ENCODE measurements at regions not wholly inside any gene's neighbourhood (a gene's known extent, or its start where the extent isn't known, plus 50 kb on each side); places are given as distances from the start of the nearest gene placed in this dataset.
"Not testable (repeated sequence)": the region's sequence is repeated elsewhere in the genome, so short reads cannot be mapped to it uniquely, and the experiment has no call there.

DNA sequence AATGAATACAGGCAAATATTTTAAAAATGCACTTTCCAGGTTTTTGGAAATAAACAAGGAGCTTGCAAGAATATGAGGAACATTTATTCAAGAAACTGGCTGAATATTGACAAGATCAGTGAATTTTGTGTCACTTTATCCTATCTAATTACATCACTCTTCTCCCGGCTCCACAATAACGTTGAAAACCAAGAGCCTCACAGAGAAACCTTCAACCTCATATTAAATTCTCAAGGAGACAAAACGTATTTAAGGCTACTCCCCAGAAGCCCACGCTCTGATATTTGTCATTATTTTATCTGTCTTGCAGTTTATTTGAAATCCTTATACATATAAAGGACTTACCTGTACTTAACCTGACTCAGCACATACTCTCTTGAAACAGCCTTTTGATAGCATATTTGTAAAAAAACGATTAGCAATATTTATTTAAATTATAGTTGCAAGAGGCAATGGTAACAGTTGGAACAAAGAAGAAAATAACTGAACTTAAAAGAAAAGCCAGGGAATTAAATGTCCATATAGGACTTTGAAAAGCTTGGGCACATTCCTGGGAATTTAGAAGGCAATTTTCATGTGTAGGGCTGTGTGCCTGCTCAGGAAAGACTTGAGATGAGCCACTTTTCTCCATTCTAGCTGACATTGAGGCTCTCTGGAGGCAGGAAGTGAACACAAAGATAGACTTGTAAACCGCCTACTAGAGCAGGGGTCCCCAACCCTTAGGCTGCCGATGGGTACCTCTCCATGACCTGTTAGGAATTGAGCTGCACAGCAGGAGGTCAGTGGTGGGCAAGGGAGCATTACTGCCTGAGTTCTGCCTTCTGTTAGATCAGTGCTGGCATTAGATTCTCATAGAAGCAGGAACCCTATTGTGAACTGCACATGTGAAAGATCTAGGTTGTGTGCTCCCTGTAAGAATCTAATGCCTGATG lies 636.4 kb downstream of the SLC16A7 start:
- DNase-seq = no peak
- Mint-ChIP-seq H3K27me3 (ENCODE audit: low read depth in 3 of 3) (no peaks in the 10 kb centered on the region), H3K27ac (no peak overlapping the region), H3K9me3 (peaks cover 6 to 24% (median 14%) of the 10 kb centered on the region in 7 donors), H3K4me3 (no peak overlapping the region), H3K4me1 (no peaks in the 10 kb centered on the region), H3K36me3 (no peaks in the 10 kb centered on the region)
- Histone ChIP-seq H3K9ac (ENCODE audit: insufficient read depth, low read length, poor library complexity, severe bottlenecking) (no peak overlapping the region), H3K27me3 (ENCODE audit: control insufficient read depth in 2 of 2, insufficient read depth in 2 of 2, low read length in 2 of 2) (no peaks in the 10 kb centered on the region), H3K4me3 (replicated peaks in 1 of 3; ENCODE audit: low read depth in 2 of 3, low read length in 3 of 3) (no peak overlapping the region), H3K9me3 (replicated peaks in 1 of 2; ENCODE audit: control insufficient read depth in 1 of 2, insufficient read depth in 1 of 2, low read length in 2 of 2) (peaks cover 17 to 18% of the 10 kb centered on the region in 2 donors), H3K27ac (ENCODE audit: low read depth in 1 of 2, low read length in 2 of 2) (no peak overlapping the region), H2AFZ (ENCODE audit: insufficient read depth, low read depth, low read length, poor library complexity, severe bottlenecking) (no peak overlapping the region), H4K20me1 (ENCODE audit: insufficient read depth, low read length) (no peaks in the 10 kb centered on the region), H3K4me1 (ENCODE audit: control insufficient read depth in 1 of 2, insufficient read depth in 2 of 2, low read length in 2 of 2) (no peaks in the 10 kb centered on the region), H3K4me2 (replicated peaks; ENCODE audit: extremely low read depth, low read length, poor library complexity, severe bottlenecking) (no peak overlapping the region), H3K79me2 (ENCODE audit: insufficient read depth, low read length) (no peaks in the 10 kb centered on the region), H3K36me3 (replicated peaks in 1 of 2; ENCODE audit: control insufficient read depth in 1 of 2, insufficient read depth in 2 of 2, low read length in 2 of 2) (no peaks in the 10 kb centered on the region)
- 80% methylated on average over 2 of the region's 7 CpGs for WGBS (ENCODE audit: insufficient coverage)
- TF ChIP-seq, protein P1, sequence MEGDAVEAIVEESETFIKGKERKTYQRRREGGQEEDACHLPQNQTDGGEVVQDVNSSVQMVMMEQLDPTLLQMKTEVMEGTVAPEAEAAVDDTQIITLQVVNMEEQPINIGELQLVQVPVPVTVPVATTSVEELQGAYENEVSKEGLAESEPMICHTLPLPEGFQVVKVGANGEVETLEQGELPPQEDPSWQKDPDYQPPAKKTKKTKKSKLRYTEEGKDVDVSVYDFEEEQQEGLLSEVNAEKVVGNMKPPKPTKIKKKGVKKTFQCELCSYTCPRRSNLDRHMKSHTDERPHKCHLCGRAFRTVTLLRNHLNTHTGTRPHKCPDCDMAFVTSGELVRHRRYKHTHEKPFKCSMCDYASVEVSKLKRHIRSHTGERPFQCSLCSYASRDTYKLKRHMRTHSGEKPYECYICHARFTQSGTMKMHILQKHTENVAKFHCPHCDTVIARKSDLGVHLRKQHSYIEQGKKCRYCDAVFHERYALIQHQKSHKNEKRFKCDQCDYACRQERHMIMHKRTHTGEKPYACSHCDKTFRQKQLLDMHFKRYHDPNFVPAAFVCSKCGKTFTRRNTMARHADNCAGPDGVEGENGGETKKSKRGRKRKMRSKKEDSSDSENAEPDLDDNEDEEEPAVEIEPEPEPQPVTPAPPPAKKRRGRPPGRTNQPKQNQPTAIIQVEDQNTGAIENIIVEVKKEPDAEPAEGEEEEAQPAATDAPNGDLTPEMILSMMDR (IDR thresholded peaks at IDR 0.05) = no peak
- intact Hi-C loops (cut with micrococcal nuclease) = no loop called here

DNA sequence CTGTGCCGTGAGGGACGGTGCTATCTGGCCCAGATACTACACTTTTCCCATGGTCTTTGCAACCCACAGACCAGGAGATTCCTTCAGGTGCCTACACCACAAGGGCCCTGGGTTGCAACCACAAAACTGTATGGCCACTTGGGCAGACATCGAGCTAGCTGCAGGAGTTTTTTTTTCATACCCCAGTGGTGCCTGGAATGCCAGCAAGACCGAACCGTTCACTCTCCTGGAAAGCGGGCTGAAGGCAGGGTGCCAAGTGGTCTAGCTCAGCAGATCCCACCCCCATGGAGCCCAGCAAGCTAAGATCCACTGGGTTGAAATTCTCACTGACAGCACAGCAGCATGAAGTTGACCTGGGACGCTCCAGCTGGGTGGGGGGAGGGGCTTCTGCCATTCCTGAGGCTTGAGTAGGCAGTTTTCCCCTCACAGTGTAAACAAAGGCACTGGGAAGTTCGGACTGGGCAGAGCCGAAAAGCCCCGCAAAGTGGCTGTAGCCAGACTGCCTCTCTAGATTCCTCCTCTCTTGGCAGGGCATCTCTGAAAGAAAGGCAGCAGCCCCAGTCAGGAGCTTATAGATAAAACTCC lies 638.9 kb downstream of the SLC16A7 start:
- H4K20me1 ChIP-seq (ENCODE audit: insufficient read depth, low read length); H3K4me3 ChIP-seq (replicated peaks in 1 of 3; ENCODE audit: low read depth in 2 of 3, low read length in 3 of 3); H3K4me1 ChIP-seq (ENCODE audit: control insufficient read depth in 1 of 2, insufficient read depth in 2 of 2, low read length in 2 of 2); H3K36me3 ChIP-seq (replicated peaks in 1 of 2; ENCODE audit: control insufficient read depth in 1 of 2, insufficient read depth in 2 of 2, low read length in 2 of 2); intact Hi-C loops (cut with micrococcal nuclease); DNase-seq; H3K27ac Mint-ChIP-seq; H3K36me3 Mint-ChIP-seq; H3K79me2 ChIP-seq (ENCODE audit: insufficient read depth, low read length); H3K9ac ChIP-seq (ENCODE audit: insufficient read depth, low read length, poor library complexity, severe bottlenecking); H3K4me1 Mint-ChIP-seq; H3K27me3 Mint-ChIP-seq (ENCODE audit: low read depth in 3 of 3); H3K4me3 Mint-ChIP-seq; H3K27ac ChIP-seq (ENCODE audit: low read depth in 1 of 2, low read length in 2 of 2); H3K27me3 ChIP-seq (ENCODE audit: control insufficient read depth in 2 of 2, insufficient read depth in 2 of 2, low read length in 2 of 2); H2AFZ ChIP-seq (ENCODE audit: insufficient read depth, low read depth, low read length, poor library complexity, severe bottlenecking); H3K4me2 ChIP-seq (replicated peaks; ENCODE audit: extremely low read depth, low read length, poor library complexity, severe bottlenecking): not testable (repeated sequence)
- peaks cover 17 to 18% of the 10 kb centered on the region in 2 donors for H3K9me3 ChIP-seq (replicated peaks in 1 of 2; ENCODE audit: control insufficient read depth in 1 of 2, insufficient read depth in 1 of 2, low read length in 2 of 2)
- peaks cover 6 to 31% (median 15%) of the 10 kb centered on the region in 7 donors for H3K9me3 Mint-ChIP-seq
- WGBS (ENCODE audit: insufficient coverage) = 86% methylated on average over 10 of the region's 10 CpGs

Measured in CD14-positive monocyte (primary cell).